ENCODE measurements at regions not wholly inside any gene's neighbourhood (a gene's known extent, or its start where the extent isn't known, plus 50 kb on each side); places are given as distances from the start of the nearest gene placed in this dataset.

DNA sequence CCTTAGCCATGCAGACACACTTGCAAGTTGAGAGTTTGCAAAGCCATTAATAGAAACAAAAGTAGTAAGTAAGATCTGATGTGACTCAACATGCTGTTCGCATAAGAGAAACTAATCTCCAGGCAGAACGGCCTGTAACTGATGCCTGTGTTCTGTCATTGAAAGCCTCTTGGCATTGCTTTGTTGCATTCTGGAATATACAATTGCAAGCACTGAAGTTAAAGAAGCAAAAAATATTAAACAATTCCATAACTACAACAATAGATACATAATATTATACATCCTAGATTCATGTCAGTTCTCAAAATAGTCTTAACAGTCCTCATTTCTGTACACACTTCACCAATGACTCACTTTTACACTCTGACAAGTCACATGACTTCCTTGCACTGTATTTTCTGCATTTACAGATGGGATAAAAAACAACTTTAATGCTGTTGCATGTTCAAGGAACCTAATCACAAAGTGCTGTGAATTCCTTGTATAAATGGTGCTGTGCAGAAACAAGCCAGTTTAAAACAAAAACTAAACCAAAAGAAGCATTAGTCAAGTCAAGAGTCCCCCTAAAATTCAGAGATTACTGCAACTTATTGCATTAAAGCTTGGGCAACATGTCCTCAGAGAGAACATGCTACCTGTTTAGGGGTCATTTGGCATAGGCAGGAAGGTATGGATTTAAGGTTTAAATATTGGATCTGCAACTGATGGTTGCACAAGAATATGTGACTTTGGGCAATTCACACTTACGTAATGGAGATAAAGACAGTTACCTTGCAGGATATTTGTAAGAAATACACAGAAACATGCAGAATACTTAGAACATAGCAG is 79.5 kb upstream of the SERP2 start:
- DNase-seq (ENCODE audit: low spot score) (no peak), ATAC-seq (ENCODE audit: insufficient number of reproducible peaks, low FRiP score, low read depth) (no peak)
- no peaks in the 10 kb centered on the region for H3K9me3 ChIP-seq
- H3K27ac ChIP-seq = peak overlapping the region; percentile 32 to 64
- H3K27me3 ChIP-seq (replicated peaks; ENCODE audit: insufficient read depth) = no peaks in the 10 kb centered on the region
- TF ChIP-seq, protein P1, sequence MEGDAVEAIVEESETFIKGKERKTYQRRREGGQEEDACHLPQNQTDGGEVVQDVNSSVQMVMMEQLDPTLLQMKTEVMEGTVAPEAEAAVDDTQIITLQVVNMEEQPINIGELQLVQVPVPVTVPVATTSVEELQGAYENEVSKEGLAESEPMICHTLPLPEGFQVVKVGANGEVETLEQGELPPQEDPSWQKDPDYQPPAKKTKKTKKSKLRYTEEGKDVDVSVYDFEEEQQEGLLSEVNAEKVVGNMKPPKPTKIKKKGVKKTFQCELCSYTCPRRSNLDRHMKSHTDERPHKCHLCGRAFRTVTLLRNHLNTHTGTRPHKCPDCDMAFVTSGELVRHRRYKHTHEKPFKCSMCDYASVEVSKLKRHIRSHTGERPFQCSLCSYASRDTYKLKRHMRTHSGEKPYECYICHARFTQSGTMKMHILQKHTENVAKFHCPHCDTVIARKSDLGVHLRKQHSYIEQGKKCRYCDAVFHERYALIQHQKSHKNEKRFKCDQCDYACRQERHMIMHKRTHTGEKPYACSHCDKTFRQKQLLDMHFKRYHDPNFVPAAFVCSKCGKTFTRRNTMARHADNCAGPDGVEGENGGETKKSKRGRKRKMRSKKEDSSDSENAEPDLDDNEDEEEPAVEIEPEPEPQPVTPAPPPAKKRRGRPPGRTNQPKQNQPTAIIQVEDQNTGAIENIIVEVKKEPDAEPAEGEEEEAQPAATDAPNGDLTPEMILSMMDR (IDR thresholded peaks at IDR 0.05) = no peak
- no peaks in the 10 kb centered on the region for H3K36me3 ChIP-seq
- H3K4me1 ChIP-seq (ENCODE audit: control insufficient read depth in 1 of 2, low read depth in 2 of 2) = peaks cover 9 to 49% of the 10 kb centered on the region in 2 donors
- no peak overlapping the region for H3K4me3 ChIP-seq

DNA sequence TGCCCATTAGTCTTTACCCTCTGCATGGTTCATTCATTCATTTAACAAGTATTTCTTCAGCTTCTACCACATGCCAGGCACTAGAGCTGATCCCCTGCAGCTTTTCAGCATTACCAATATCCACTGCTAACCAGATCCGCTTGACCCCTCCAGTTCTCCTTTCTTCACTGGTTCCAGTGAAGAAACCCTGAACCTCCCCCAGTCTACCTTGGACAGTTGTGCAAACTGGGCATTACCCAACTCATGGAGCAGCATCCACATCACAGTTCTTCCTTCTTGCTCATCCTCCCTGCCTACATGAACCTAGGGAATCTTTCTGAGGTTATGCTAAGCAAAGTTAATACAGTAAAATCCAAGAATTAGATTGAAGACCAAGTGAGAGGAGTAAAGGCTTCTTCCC is 78.7 kb upstream of the SERP2 start:
- ATAC-seq (ENCODE audit: insufficient number of reproducible peaks, low FRiP score, low read depth) = no peak
- Histone ChIP-seq H3K4me3 (no peak overlapping the region), H3K27ac (no peak overlapping the region), H3K9me3 (no peaks in the 10 kb centered on the region), H3K4me1 (ENCODE audit: control insufficient read depth in 1 of 2, low read depth in 2 of 2) (peaks cover 9 to 49% of the 10 kb centered on the region in 2 donors), H3K36me3 (no peaks in the 10 kb centered on the region), H3K27me3 (replicated peaks; ENCODE audit: insufficient read depth) (no peaks in the 10 kb centered on the region)
- no peak for DNase-seq (ENCODE audit: low spot score)
- TF ChIP-seq, protein P1 (IDR thresholded peaks at IDR 0.05) = no peak

DNA sequence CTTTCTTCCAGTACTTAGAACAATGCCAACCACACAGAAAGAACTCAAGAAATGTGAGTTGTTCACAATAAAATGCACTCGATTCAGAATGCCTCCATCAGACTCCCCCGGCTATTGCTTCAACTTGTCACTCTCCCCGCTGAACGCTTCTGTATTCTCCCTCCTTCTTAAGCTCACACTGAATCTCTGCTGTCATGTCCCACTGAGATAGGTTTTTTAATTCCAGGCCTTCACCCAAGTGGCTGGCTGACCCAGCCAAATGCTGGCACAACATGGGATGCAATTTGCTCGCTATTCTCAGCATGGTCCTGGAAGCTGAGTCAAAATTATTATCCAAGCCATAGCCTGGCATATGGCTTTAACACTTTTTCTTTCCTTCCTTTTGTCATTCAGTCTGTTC is 76.8 kb upstream of the SERP2 start:
- ATAC-seq (ENCODE audit: insufficient number of reproducible peaks, low FRiP score, low read depth) = no peak
- Histone ChIP-seq H3K9me3 (no peaks in the 10 kb centered on the region), H3K4me1 (ENCODE audit: control insufficient read depth in 1 of 2, low read depth in 2 of 2) (peaks cover 16 to 68% of the 10 kb centered on the region in 2 donors), H3K27ac (no peak overlapping the region), H3K36me3 (no peaks in the 10 kb centered on the region), H3K27me3 (replicated peaks; ENCODE audit: insufficient read depth) (no peaks in the 10 kb centered on the region), H3K4me3 (no peak overlapping the region)
- TF ChIP-seq, protein P1 (IDR thresholded peaks at IDR 0.05) = no peak
- no peak for DNase-seq (ENCODE audit: low spot score)

DNA sequence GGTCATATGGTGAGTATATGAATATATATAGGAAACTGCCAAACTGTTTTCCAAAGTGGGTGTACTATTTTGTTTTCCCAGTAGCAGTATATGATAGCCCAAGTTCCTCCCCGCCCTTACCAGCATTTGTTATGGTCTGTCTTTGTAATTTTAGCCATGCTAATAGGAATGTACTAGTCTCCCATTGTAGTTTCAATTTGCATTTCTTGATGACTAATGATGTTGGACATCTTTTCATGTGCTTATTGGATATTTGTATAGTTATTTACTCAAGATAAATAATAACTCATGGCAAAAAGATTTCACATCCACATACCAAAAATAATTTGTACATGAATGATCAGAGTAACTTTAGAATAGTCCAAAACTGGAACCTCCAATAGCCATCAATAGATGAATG is 75.3 kb upstream of the SERP2 start:
- DNase-seq (ENCODE audit: low spot score) = no peak
- H3K27ac ChIP-seq = no peak overlapping the region
- H3K27me3 ChIP-seq (replicated peaks; ENCODE audit: insufficient read depth) = no peaks in the 10 kb centered on the region
- TF ChIP-seq, protein P1 (IDR thresholded peaks at IDR 0.05) = no peak
- ATAC-seq (ENCODE audit: insufficient number of reproducible peaks, low FRiP score, low read depth) = no peak
- no peak overlapping the region for H3K4me3 ChIP-seq
- peaks cover 20 to 74% of the 10 kb centered on the region in 2 donors for H3K4me1 ChIP-seq (ENCODE audit: control insufficient read depth in 1 of 2, low read depth in 2 of 2)
- H3K36me3 ChIP-seq = no peaks in the 10 kb centered on the region
- no peaks in the 10 kb centered on the region for H3K9me3 ChIP-seq

DNA sequence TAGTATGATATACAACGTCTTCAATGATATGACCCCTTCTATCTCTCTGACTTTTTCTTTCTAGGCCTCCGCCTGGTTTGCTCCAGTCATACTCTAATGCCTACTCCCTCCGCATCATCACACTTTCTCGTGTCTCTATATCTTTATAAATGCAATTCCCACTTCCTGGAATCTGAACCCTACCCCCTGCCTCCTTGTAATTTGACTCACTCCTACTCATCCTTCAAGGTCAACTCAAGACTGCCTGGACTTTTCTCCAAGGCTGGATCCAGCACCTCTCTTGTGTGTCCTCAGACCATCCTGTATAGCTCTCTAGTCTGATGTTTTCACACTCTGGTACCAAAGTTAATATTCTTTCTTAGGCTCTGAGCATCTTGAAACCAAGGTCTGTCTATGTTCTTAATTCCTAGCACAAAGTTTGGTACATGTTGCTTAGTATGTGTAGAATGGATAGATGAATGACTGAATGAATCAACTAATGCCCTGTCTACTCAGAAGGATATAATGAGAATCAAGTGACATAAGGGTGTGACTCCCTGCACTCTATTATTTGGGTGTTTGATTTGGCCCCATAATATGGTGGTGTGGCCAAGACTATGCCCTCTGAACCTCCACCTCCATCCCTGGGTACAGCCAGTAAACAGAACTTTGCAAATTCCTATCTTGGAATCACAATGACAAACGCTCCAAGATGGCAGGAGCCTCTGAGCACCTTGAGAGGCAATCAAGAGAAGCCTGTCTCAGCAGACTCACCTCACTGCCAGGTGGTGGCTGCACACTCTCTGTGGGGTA is 74.3 kb upstream of the SERP2 start:
- no peak overlapping the region for H3K27ac ChIP-seq
- DNase-seq (ENCODE audit: low spot score) = no peak
- no peaks in the 10 kb centered on the region for H3K9me3 ChIP-seq
- no peaks in the 10 kb centered on the region for H3K27me3 ChIP-seq (replicated peaks; ENCODE audit: insufficient read depth)
- H3K36me3 ChIP-seq = no peaks in the 10 kb centered on the region
- ATAC-seq (ENCODE audit: insufficient number of reproducible peaks, low FRiP score, low read depth) = no peak
- TF ChIP-seq, protein P1 (IDR thresholded peaks at IDR 0.05) = no peak
- H3K4me3 ChIP-seq = no peak overlapping the region
- peaks cover 24 to 74% of the 10 kb centered on the region in 2 donors for H3K4me1 ChIP-seq (ENCODE audit: control insufficient read depth in 1 of 2, low read depth in 2 of 2)
